CD4-positive, alpha-beta T cell (primary cell): ENCODE measurements at regions not wholly inside any gene's neighbourhood (a gene's known extent, or its start where the extent isn't known, plus 50 kb on each side); places are given as distances from the start of the nearest gene placed in this dataset.

Experiments used
- ATAC-seq: fragments of 200-7000 bp; cut with Tn5 transposase; one replicate; pipeline ENCODE4 v1.10.0; 2022; ENCODE audit warnings: mild to moderate bottlenecking; ENCODE audit not compliant: poor library complexity
- CTCF ChIA-PET: fragments of 350-600 bp; sonication (Branson Sonifier 250); formaldehyde crosslinking; loops from one replicate; lab custom pipeline; 2021; ENCODE audit warnings: antibody characterized with exemption, inconsistent platforms; lab: Charles Lee
- POLR2A ChIA-PET: fragments of 350-600 bp; sonication (Branson Sonifier 250); formaldehyde crosslinking; loops from one replicate; lab custom pipeline; 2021; ENCODE audit warnings: antibody characterized with exemption, inconsistent platforms; lab: Charles Lee
- DNase-seq, 14 experiments: peaks; one replicate each; pipeline ENCODE4 v3.0.0-alpha.2; 2013 to 2020; ENCODE audit warnings: mixed read lengths in 2 of 14
- H3K27ac ChIP-seq, 2 donors: one replicate each; pipeline versions ENCODE4 v1.5.1 to v1.7.0; 2013; ENCODE audit warnings: low read length in 2 of 2, low read depth in 1 of 2, mild to moderate bottlenecking in 1 of 2
- H3K27me3 ChIP-seq, 2 experiments: 1 replicate in 1 of 2; 2 replicates in 1 of 2; pipeline versions ENCODE4 v1.6.1 to v1.7.0; 2013; ENCODE audit warnings: low read length in 2 of 2, control low read depth in 1 of 2, mild to moderate bottlenecking in 1 of 2, moderate library complexity in 1 of 2; ENCODE audit not compliant: insufficient read depth in 2 of 2, control insufficient read depth in 1 of 2
- H3K36me3 ChIP-seq: one replicate; pipeline ENCODE4 v1.6.1; 2013; ENCODE audit warnings: low read length, control low read depth; ENCODE audit not compliant: insufficient read depth
- H3K4me1 ChIP-seq: one replicate; pipeline ENCODE4 v1.6.1; 2013; ENCODE audit warnings: low read length, control low read depth; ENCODE audit not compliant: insufficient read depth
- H3K4me3 ChIP-seq: one replicate; pipeline ENCODE4 v1.5.1; 2013; ENCODE audit warnings: mild to moderate bottlenecking, low read length, moderate library complexity
- H3K9me3 ChIP-seq, 2 experiments: 1 replicate in 1 of 2; 2 replicates in 1 of 2; pipeline versions ENCODE4 v1.6.1 to v1.7.0; 2013; ENCODE audit warnings: low read length in 2 of 2, mild to moderate bottlenecking in 2 of 2, control low read depth in 1 of 2, moderate library complexity in 1 of 2; ENCODE audit not compliant: control insufficient read depth in 1 of 2, insufficient read depth in 1 of 2
- H3K27ac Mint-ChIP-seq: one replicate; pipeline ENCODE4 v1.8.0; 2020; ENCODE audit warnings: mixed read lengths
- H3K27me3 Mint-ChIP-seq: one replicate; pipeline ENCODE4 v1.8.0; 2021; ENCODE audit warnings: mixed read lengths
- H3K36me3 Mint-ChIP-seq: one replicate; pipeline ENCODE4 v1.8.0; 2021; ENCODE audit warnings: low read depth, mixed read lengths
- H3K4me1 Mint-ChIP-seq: one replicate; pipeline ENCODE4 v1.8.0; 2021; ENCODE audit warnings: low read depth, mixed read lengths
- H3K4me3 Mint-ChIP-seq: one replicate; pipeline ENCODE4 v1.8.0; 2020; ENCODE audit warnings: mild to moderate bottlenecking, mixed read lengths
- H3K9me3 Mint-ChIP-seq: one replicate; pipeline ENCODE4 v1.8.0; 2020; ENCODE audit warnings: mixed read lengths
- intact Hi-C, 2 experiments: fragments of 100-400 bp; cut with DNase I in 1 of 2; cut with micrococcal nuclease in 1 of 2; formaldehyde crosslinking; loops; one replicate each; pipeline versions ENCODE4 v1.15.1 to v1.9.0; 2023 to 2025; cut with DNase I, micrococcal nuclease
- TF ChIP-seq, protein P1 (sequence below): fragments of 200-600 bp; IDR thresholded peaks from one replicate; pipeline ENCODE4 v1.8.0; 2022; ENCODE audit warnings: antibody characterized with exemption, mild to moderate bottlenecking

DNA sequence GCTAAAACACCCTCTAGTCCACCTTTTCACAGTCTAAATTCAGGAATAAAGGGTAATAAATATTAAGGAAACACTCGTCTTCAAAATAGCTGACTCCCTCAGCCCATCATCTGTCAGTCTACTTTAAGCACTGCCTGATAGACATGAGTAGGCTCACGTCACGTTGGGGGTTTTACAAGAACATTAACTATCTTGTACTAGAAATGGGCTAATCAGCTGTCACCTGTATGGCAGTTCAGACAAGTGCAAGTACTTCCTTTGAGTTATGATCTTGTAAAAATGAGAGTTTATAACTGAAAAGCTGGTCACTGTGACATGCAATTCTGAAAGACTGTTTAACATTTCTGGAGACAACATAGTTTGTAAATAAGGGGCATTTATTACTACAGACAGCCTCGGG is 936.7 kb upstream of the CTNND2 start:
- no peak overlapping the region for H3K27ac Mint-ChIP-seq
- H3K4me1 Mint-ChIP-seq = no peaks in the 10 kb centered on the region
- Histone ChIP-seq H3K27me3 (no peaks in the 10 kb centered on the region), H3K4me1 (no peaks in the 10 kb centered on the region), H3K4me3 (no peak overlapping the region), H3K27ac (no peak overlapping the region), H3K9me3 (peaks cover 0 to 4% of the 10 kb centered on the region in 2 experiments), H3K36me3 (no peaks in the 10 kb centered on the region)
- ChIA-PET CTCF (no interaction called here), POLR2A (no interaction called here)
- intact Hi-C loops = no loop called here
- no peaks in the 10 kb centered on the region for H3K36me3 Mint-ChIP-seq
- no peaks in the 10 kb centered on the region for H3K27me3 Mint-ChIP-seq
- DNase-seq (no peak), ATAC-seq (no peak)
- peaks cover 5% of the 10 kb centered on the region for H3K9me3 Mint-ChIP-seq
- H3K4me3 Mint-ChIP-seq = no peak overlapping the region
- TF ChIP-seq, protein P1, sequence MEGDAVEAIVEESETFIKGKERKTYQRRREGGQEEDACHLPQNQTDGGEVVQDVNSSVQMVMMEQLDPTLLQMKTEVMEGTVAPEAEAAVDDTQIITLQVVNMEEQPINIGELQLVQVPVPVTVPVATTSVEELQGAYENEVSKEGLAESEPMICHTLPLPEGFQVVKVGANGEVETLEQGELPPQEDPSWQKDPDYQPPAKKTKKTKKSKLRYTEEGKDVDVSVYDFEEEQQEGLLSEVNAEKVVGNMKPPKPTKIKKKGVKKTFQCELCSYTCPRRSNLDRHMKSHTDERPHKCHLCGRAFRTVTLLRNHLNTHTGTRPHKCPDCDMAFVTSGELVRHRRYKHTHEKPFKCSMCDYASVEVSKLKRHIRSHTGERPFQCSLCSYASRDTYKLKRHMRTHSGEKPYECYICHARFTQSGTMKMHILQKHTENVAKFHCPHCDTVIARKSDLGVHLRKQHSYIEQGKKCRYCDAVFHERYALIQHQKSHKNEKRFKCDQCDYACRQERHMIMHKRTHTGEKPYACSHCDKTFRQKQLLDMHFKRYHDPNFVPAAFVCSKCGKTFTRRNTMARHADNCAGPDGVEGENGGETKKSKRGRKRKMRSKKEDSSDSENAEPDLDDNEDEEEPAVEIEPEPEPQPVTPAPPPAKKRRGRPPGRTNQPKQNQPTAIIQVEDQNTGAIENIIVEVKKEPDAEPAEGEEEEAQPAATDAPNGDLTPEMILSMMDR = no peak

GRCh38 chr5:12837592-12837991 is 933.3 kb upstream of the CTNND2 start:
- H3K36me3 ChIP-seq = no peaks in the 10 kb centered on the region
- ATAC-seq (no peak), DNase-seq (no peak)
- intact Hi-C loops = no loop called here
- no peak overlapping the region for H3K27ac Mint-ChIP-seq
- TF ChIP-seq, protein P1 = no peak
- H3K27me3 Mint-ChIP-seq = no peaks in the 10 kb centered on the region
- H3K4me1 ChIP-seq = no peaks in the 10 kb centered on the region
- no peaks in the 10 kb centered on the region for H3K4me1 Mint-ChIP-seq
- no peak overlapping the region for H3K4me3 Mint-ChIP-seq
- peaks cover 9% of the 10 kb centered on the region for H3K9me3 Mint-ChIP-seq
- peaks cover 0 to 4% of the 10 kb centered on the region in 2 experiments for H3K9me3 ChIP-seq
- H3K4me3 ChIP-seq = no peak overlapping the region
- ChIA-PET CTCF (no interaction called here), POLR2A (no interaction called here)
- H3K27ac ChIP-seq = no peak overlapping the region
- no peaks in the 10 kb centered on the region for H3K27me3 ChIP-seq
- H3K36me3 Mint-ChIP-seq = no peaks in the 10 kb centered on the region

GRCh38 chr5:12825163-12825562 is 920.9 kb upstream of the CTNND2 start:
- H3K9me3 ChIP-seq = peaks cover 0 to 27% of the 10 kb centered on the region in 2 experiments
- intact Hi-C loops = no loop called here
- no peaks in the 10 kb centered on the region for H3K36me3 ChIP-seq
- TF ChIP-seq, protein P1 = no peak
- H3K27ac ChIP-seq = no peak overlapping the region
- no peaks in the 10 kb centered on the region for H3K4me1 ChIP-seq
- H3K36me3 Mint-ChIP-seq = no peaks in the 10 kb centered on the region
- no peak overlapping the region for H3K4me3 Mint-ChIP-seq
- H3K27me3 Mint-ChIP-seq = no peaks in the 10 kb centered on the region
- DNase-seq (no peak), ATAC-seq (no peak)
- H3K4me3 ChIP-seq = no peak overlapping the region
- H3K4me1 Mint-ChIP-seq = no peaks in the 10 kb centered on the region
- CTCF ChIA-PET = no interaction called here
- H3K27me3 ChIP-seq = no peaks in the 10 kb centered on the region
- H3K9me3 Mint-ChIP-seq = peaks cover 14% of the 10 kb centered on the region
- POLR2A ChIA-PET = no interaction called here
- H3K27ac Mint-ChIP-seq = no peak overlapping the region
